ENCODE measurements at regions not wholly inside any gene's neighbourhood (a gene's known extent, or its start where the extent isn't known, plus 50 kb on each side); places are given as distances from the start of the nearest gene placed in this dataset.

- DNase-seq = no peak
- in situ Hi-C loops (cut with MboI; ENCODE audit: low pct_unique_long_range_greater_than_20kb, low sequenced_read_pairs) = no loop called here
Measured at GRCh38 chr11:91641153-91641552, 583.5 kb upstream of the FAT3 start.

DNA sequence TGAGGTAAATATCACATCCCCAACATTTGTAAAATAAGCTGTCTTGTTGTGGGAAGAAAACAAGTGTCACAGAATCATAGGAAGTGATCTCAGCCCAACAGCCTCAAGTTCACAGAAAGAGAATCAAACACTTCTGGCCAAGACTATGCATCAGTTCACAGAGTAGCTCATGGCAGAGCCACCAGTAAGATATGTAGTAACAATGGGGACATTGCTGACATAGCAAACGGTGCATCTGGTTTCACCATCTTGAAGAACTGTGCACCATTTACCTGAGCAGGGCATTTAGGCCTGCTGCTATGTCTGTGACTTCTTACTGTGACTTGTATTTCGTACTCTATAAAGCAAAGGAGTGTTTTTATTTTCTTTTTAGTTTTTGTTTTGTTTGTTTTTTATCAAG is 585.3 kb upstream of the FAT3 start:
- in situ Hi-C loops (cut with MboI; ENCODE audit: low pct_unique_long_range_greater_than_20kb, low sequenced_read_pairs) = no loop called here
- DNase-seq = no peak

- in situ Hi-C loops (cut with MboI; ENCODE audit: low pct_unique_long_range_greater_than_20kb, low sequenced_read_pairs) = no loop called here
- no peak for DNase-seq
Measured at GRCh38 chr11:91630916-91631673, 593.5 kb upstream of the FAT3 start.

GRCh38 chr11:91625495-91625894 is 599.1 kb upstream of the FAT3 start:
- in situ Hi-C loops (cut with MboI; ENCODE audit: low pct_unique_long_range_greater_than_20kb, low sequenced_read_pairs) = no loop called here
- DNase-seq = peak; percentile 5

DNA sequence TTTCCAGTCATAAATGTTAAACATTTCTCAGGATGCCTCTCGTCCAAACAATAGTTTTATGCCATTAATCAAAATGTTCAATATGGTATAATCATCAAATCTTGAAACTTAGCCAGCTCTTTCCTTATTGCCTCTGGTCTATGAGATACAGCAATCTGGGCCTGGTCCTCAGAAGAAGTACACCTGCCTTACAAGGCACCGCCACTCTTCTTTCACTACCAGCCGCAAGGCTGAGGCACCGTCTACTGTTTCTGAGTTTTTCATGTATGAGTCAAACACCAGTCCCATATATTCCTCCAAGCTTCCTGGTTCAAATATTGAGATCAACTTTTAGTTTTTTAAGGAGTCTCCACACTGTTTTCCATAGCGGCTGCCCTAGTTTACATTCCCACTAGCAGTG is 600.6 kb upstream of the FAT3 start:
- in situ Hi-C loops (cut with MboI; ENCODE audit: low pct_unique_long_range_greater_than_20kb, low sequenced_read_pairs) = no loop called here
- no peak for DNase-seq

DNA sequence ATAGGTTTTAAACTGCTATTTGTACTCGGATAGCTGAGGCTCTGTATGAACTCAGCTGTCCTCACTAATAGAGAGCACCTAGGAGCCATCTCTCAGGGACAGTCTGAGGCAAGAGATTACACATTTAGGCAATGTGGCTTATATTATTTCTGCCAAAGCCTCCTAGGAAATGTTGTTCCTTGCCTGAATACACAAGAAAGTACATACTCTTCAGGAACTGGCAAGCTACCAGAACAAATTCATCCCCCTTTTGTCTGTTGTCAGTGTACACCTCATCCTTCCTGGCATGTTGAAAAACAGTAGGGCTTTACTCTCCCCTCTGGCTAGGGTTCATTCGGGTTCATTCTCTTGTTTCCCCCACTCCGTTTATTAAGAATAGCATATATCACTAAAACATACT is 615.9 kb upstream of the FAT3 start:
- no peak for DNase-seq
- in situ Hi-C loops (cut with MboI; ENCODE audit: low pct_unique_long_range_greater_than_20kb, low sequenced_read_pairs) = no loop called here

- DNase-seq = no peak
- in situ Hi-C loops (cut with MboI; ENCODE audit: low pct_unique_long_range_greater_than_20kb, low sequenced_read_pairs) = no loop called here
Measured at GRCh38 chr11:91596111-91596510, 628.5 kb upstream of the FAT3 start.

- DNase-seq = no peak
- in situ Hi-C loops (cut with MboI; ENCODE audit: low pct_unique_long_range_greater_than_20kb, low sequenced_read_pairs) = no loop called here
Measured at GRCh38 chr11:91591021-91591420, 633.6 kb upstream of the FAT3 start.

DNA sequence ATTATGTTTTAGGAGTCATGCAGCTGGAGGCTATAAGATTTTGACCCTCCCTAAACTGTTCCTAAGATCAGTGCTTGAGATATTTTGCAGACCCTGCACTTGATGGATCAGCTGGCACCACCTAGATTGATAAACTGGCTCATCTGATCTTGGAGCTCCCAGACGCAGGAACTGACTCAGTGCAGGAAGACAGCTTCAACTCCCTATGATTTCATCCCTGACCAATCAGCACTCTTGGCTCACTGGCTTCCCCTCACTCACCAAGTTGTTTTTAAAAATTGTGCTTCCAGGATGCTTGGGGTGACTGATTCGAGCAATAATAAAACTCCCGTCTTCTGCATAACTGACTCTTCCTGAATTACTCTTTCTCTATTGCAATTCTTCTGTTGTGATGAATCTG is 637.5 kb upstream of the FAT3 start:
- in situ Hi-C loops (cut with MboI; ENCODE audit: low pct_unique_long_range_greater_than_20kb, low sequenced_read_pairs) = no loop called here
- no peak for DNase-seq

GRCh38 chr11:91585035-91585801 is 639.4 kb upstream of the FAT3 start:
- DNase-seq = no peak
- in situ Hi-C loops (cut with MboI; ENCODE audit: low pct_unique_long_range_greater_than_20kb, low sequenced_read_pairs) = no loop called here

- no peak for DNase-seq
- in situ Hi-C loops (cut with MboI; ENCODE audit: low pct_unique_long_range_greater_than_20kb, low sequenced_read_pairs) = no loop called here
Measured at GRCh38 chr11:91563176-91563575, 661.4 kb upstream of the FAT3 start.

GRCh38 chr11:91560434-91560833 is 664.2 kb upstream of the FAT3 start:
- no peak for DNase-seq
- in situ Hi-C loops (cut with MboI; ENCODE audit: low pct_unique_long_range_greater_than_20kb, low sequenced_read_pairs) = no loop called here

DNA sequence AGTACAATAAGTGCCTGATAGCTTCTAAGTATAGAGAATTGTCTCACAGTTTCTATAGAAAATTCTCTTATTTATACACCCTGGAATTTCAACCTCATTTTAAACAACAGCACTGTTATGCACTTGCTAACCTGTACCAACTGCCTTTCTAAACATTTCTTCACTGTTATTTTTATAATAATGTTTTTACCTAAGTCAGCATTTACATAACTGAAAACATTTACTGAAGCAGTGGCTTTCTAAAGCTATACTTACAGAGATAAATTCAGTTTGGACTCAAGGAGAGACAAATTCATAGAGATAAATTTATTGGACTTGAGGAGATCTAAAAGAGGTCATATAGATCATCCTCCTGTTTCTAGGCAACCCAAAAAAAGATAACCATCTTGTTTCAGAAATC is 686.6 kb upstream of the FAT3 start:
- in situ Hi-C loops (cut with MboI; ENCODE audit: low pct_unique_long_range_greater_than_20kb, low sequenced_read_pairs) = no loop called here
- no peak for DNase-seq

- in situ Hi-C loops (cut with MboI; ENCODE audit: low pct_unique_long_range_greater_than_20kb, low sequenced_read_pairs) = no loop called here
Measured at GRCh38 chr11:91536366-91536765, 688.3 kb upstream of the FAT3 start.

GRCh38 chr11:91528965-91529364 is 695.7 kb upstream of the FAT3 start:
- in situ Hi-C loops (cut with MboI; ENCODE audit: low pct_unique_long_range_greater_than_20kb, low sequenced_read_pairs) = no loop called here
- no peak for DNase-seq

More at GRCh38 chr11:91536366-91536765, 688.3 kb upstream of the FAT3 start:
- DNase-seq = no peak

- in situ Hi-C loops (cut with MboI; ENCODE audit: low pct_unique_long_range_greater_than_20kb, low sequenced_read_pairs) = no loop called here
- no peak for DNase-seq
Measured at GRCh38 chr11:91527380-91528030, 697.1 kb upstream of the FAT3 start.

GRCh38 chr11:91513734-91514133 is 710.9 kb upstream of the FAT3 start:
- no peak for DNase-seq
- in situ Hi-C loops (cut with MboI; ENCODE audit: low pct_unique_long_range_greater_than_20kb, low sequenced_read_pairs) = no loop called here

DNA sequence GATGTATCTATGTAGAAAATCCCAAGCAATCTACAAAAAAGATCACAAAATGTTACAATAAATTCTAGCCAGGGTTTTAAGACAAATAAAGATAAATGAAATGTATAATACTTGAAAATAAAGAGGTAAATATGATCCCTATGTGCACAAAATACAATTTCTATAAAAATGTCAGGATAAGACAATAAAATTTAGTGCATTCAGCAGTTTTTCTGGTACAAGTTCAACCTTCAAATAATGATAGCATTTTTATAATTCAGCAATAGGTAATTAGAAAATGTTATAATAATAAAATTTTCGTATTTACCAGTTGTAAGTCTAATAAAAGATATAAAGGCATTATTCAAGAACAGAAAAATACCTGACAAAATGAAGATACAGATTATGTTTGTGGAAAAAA is 726.8 kb upstream of the FAT3 start:
- no peak for DNase-seq
- in situ Hi-C loops (cut with MboI; ENCODE audit: low pct_unique_long_range_greater_than_20kb, low sequenced_read_pairs) = no loop called here

DNA sequence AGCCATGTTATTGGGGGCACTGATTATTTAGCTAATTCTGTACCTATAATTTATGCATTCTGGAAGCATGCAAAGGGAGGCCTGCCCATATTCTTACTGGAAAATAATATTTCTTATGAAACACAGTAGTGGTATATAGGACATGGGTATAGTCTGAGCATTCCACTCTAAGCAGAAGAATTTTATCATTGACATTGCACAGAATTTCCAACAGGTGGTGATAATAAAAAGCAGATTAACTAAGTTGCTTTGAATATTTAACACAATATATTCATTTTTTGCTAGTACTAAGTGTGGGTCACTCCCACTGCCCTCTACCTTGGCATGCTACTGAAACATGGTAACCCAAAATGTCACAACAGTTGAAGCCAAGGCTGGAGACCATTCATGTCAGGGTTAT is 728.8 kb upstream of the FAT3 start:
- DNase-seq = no peak
- in situ Hi-C loops (cut with MboI; ENCODE audit: low pct_unique_long_range_greater_than_20kb, low sequenced_read_pairs) = no loop called here

DNA sequence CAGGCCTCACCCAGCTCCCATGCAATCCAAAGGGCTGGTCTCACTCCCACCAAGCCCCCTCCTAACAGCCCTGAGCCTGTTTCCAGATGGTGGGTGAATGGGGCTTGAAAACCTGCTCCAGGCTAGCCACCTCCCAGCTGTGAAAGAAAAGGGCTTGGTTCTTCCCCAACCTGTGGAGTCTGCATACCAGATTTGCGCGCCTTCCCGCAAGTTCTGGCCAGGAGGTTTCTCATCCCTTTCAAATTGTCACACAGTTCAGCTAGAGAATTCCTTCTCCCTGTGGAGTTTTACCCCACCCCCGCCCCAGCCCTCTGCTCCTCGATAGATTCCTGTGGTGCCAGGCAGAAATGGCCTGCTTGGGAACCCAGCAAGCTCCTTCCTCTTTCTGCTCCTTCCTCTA is 734.6 kb upstream of the FAT3 start:
- no peak for DNase-seq
- in situ Hi-C loops (cut with MboI; ENCODE audit: low pct_unique_long_range_greater_than_20kb, low sequenced_read_pairs) = no loop called here
